Astrocyte (in vitro differentiated cells and primary cell): ENCODE measurements at regions not wholly inside any gene's neighbourhood (a gene's known extent, or its start where the extent isn't known, plus 50 kb on each side); places are given as distances from the start of the nearest gene placed in this dataset.

Source experiments
- CTCF ChIP-seq: IDR thresholded peaks from 2 replicates; pipeline ENCODE4 v1.5.1; 2011; ENCODE audit warnings: low read depth, mild to moderate bottlenecking, inconsistent platforms, low read length, moderate library complexity; ENCODE audit not compliant: insufficient read depth
- EZH2 ChIP-seq: IDR thresholded peaks from 2 replicates; pipeline ENCODE4 v1.6.1; 2012; ENCODE audit warnings: mild to moderate bottlenecking, low read length, inconsistent platforms; ENCODE audit not compliant: insufficient read depth

- TF ChIP-seq CTCF (no peak), EZH2 (no peak)
These were observed 133.1 kb upstream of the PPP1R3A start for GRCh38 chr7:114051871-114052331.
